ENCODE measurements at regions not wholly inside any gene's neighbourhood (a gene's known extent, or its start where the extent isn't known, plus 50 kb on each side); places are given as distances from the start of the nearest gene placed in this dataset.

GRCh38 chr1:106961646-106962045 is 94.8 kb upstream of the PRMT6 start:
- Histone ChIP-seq H3K27ac (ENCODE audit: low read depth, low read length, severe bottlenecking) (no peak overlapping the region), H3K4me1 (ENCODE audit: control insufficient read depth, insufficient read depth, low read length, poor library complexity, severe bottlenecking) (no peaks in the 10 kb centered on the region), H3K9me3 (ENCODE audit: control insufficient read depth, low read length) (no peaks in the 10 kb centered on the region), H3K36me3 (ENCODE audit: control insufficient read depth, insufficient read depth, low read length) (no peaks in the 10 kb centered on the region), H3K4me3 (ENCODE audit: extremely low read depth, insufficient read depth, low read length, poor library complexity, severe bottlenecking) (no peak overlapping the region)

- no peak overlapping the region for H3K4me3 ChIP-seq (ENCODE audit: extremely low read depth, insufficient read depth, low read length, poor library complexity, severe bottlenecking)
- no peaks in the 10 kb centered on the region for H3K9me3 ChIP-seq (ENCODE audit: control insufficient read depth, low read length)
- no CpG with 5 or more reads among the region's 3 CpGs for WGBS, 2 experiments (ENCODE audit: insufficient coverage in 2 of 2)
Measured at GRCh38 chr1:106962591-106962990, 93.9 kb upstream of the PRMT6 start.

GRCh38 chr1:106964495-106964894 is 92.0 kb upstream of the PRMT6 start:
- H3K4me3 ChIP-seq (ENCODE audit: extremely low read depth, insufficient read depth, low read length, poor library complexity, severe bottlenecking), result no peak overlapping the region
- H3K9me3 ChIP-seq (ENCODE audit: control insufficient read depth, low read length), result no peaks in the 10 kb centered on the region
- H3K27ac ChIP-seq (ENCODE audit: low read depth, low read length, severe bottlenecking), result no peak overlapping the region
- no peaks in the 10 kb centered on the region for H3K36me3 ChIP-seq (ENCODE audit: control insufficient read depth, insufficient read depth, low read length)
- WGBS, 2 experiments (ENCODE audit: insufficient coverage in 2 of 2), result 77 to 94% methylated on average over 1 to 4 of the region's 4 CpGs
- no peaks in the 10 kb centered on the region for H3K4me1 ChIP-seq (ENCODE audit: control insufficient read depth, insufficient read depth, low read length, poor library complexity, severe bottlenecking)

More at GRCh38 chr1:106962591-106962990, 93.9 kb upstream of the PRMT6 start:
- Histone ChIP-seq H3K36me3 (ENCODE audit: control insufficient read depth, insufficient read depth, low read length) (no peaks in the 10 kb centered on the region), H3K27ac (ENCODE audit: low read depth, low read length, severe bottlenecking) (no peak overlapping the region), H3K4me1 (ENCODE audit: control insufficient read depth, insufficient read depth, low read length, poor library complexity, severe bottlenecking) (no peaks in the 10 kb centered on the region)

- no peak overlapping the region for H3K4me3 ChIP-seq (ENCODE audit: extremely low read depth, insufficient read depth, low read length, poor library complexity, severe bottlenecking)
- H3K9me3 ChIP-seq (ENCODE audit: control insufficient read depth, low read length), result no peaks in the 10 kb centered on the region
- no peak overlapping the region for H3K27ac ChIP-seq (ENCODE audit: low read depth, low read length, severe bottlenecking)
- H3K36me3 ChIP-seq (ENCODE audit: control insufficient read depth, insufficient read depth, low read length), result no peaks in the 10 kb centered on the region
- 63% methylated on average over 1 of the region's 2 CpGs; no CpG with 5 or more reads in 1 of the 2 experiments for WGBS, 2 experiments (ENCODE audit: insufficient coverage in 2 of 2)
- no peaks in the 10 kb centered on the region for H3K4me1 ChIP-seq (ENCODE audit: control insufficient read depth, insufficient read depth, low read length, poor library complexity, severe bottlenecking)
Measured at GRCh38 chr1:106968644-106969043, 87.8 kb upstream of the PRMT6 start.

- Histone ChIP-seq H3K9me3 (ENCODE audit: control insufficient read depth, low read length) (no peaks in the 10 kb centered on the region), H3K36me3 (ENCODE audit: control insufficient read depth, insufficient read depth, low read length) (no peaks in the 10 kb centered on the region), H3K27ac (ENCODE audit: low read depth, low read length, severe bottlenecking) (no peak overlapping the region), H3K4me3 (ENCODE audit: extremely low read depth, insufficient read depth, low read length, poor library complexity, severe bottlenecking) (no peak overlapping the region), H3K4me1 (ENCODE audit: control insufficient read depth, insufficient read depth, low read length, poor library complexity, severe bottlenecking) (no peaks in the 10 kb centered on the region)
Measured at GRCh38 chr1:106969731-106970130, 86.7 kb upstream of the PRMT6 start.

- Histone ChIP-seq H3K4me1 (ENCODE audit: control insufficient read depth, insufficient read depth, low read length, poor library complexity, severe bottlenecking) (no peaks in the 10 kb centered on the region), H3K4me3 (ENCODE audit: extremely low read depth, insufficient read depth, low read length, poor library complexity, severe bottlenecking) (no peak overlapping the region), H3K9me3 (ENCODE audit: control insufficient read depth, low read length) (no peaks in the 10 kb centered on the region), H3K27ac (ENCODE audit: low read depth, low read length, severe bottlenecking) (no peak overlapping the region), H3K36me3 (ENCODE audit: control insufficient read depth, insufficient read depth, low read length) (no peaks in the 10 kb centered on the region)
- WGBS, 2 experiments (ENCODE audit: insufficient coverage in 2 of 2), result 84 to 89% methylated on average over 2 of the region's 2 CpGs
Measured at GRCh38 chr1:106972074-106972473, 84.4 kb upstream of the PRMT6 start.

GRCh38 chr1:106975944-106976343 is 80.5 kb upstream of the PRMT6 start:
- 50 to 83% methylated on average over 1 of the region's 2 CpGs for WGBS, 2 experiments (ENCODE audit: insufficient coverage in 2 of 2)
- H3K4me1 ChIP-seq (ENCODE audit: control insufficient read depth, insufficient read depth, low read length, poor library complexity, severe bottlenecking), result no peaks in the 10 kb centered on the region

GRCh38 chr1:106978477-106979322 is 77.8 kb upstream of the PRMT6 start:
- Histone ChIP-seq H3K9me3 (ENCODE audit: control insufficient read depth, low read length) (no peaks in the 10 kb centered on the region), H3K27ac (ENCODE audit: low read depth, low read length, severe bottlenecking) (no peak overlapping the region), H3K4me1 (ENCODE audit: control insufficient read depth, insufficient read depth, low read length, poor library complexity, severe bottlenecking) (no peaks in the 10 kb centered on the region), H3K36me3 (ENCODE audit: control insufficient read depth, insufficient read depth, low read length) (no peaks in the 10 kb centered on the region), H3K4me3 (ENCODE audit: extremely low read depth, insufficient read depth, low read length, poor library complexity, severe bottlenecking) (no peak overlapping the region)
- no CpG with 5 or more reads among the region's 3 CpGs for WGBS, 2 experiments (ENCODE audit: insufficient coverage in 2 of 2)

More at GRCh38 chr1:106975944-106976343, 80.5 kb upstream of the PRMT6 start:
- H3K9me3 ChIP-seq (ENCODE audit: control insufficient read depth, low read length), result no peaks in the 10 kb centered on the region
- H3K27ac ChIP-seq (ENCODE audit: low read depth, low read length, severe bottlenecking), result no peak overlapping the region
- H3K4me3 ChIP-seq (ENCODE audit: extremely low read depth, insufficient read depth, low read length, poor library complexity, severe bottlenecking), result no peak overlapping the region
- H3K36me3 ChIP-seq (ENCODE audit: control insufficient read depth, insufficient read depth, low read length), result no peaks in the 10 kb centered on the region

GRCh38 chr1:106979371-106979770 is 77.1 kb upstream of the PRMT6 start:
- H3K4me3 ChIP-seq (ENCODE audit: extremely low read depth, insufficient read depth, low read length, poor library complexity, severe bottlenecking), result no peak overlapping the region
- no peaks in the 10 kb centered on the region for H3K9me3 ChIP-seq (ENCODE audit: control insufficient read depth, low read length)
- no peaks in the 10 kb centered on the region for H3K36me3 ChIP-seq (ENCODE audit: control insufficient read depth, insufficient read depth, low read length)
- WGBS, 2 experiments (ENCODE audit: insufficient coverage in 2 of 2), result no CpG with 5 or more reads among the region's 2 CpGs
- no peaks in the 10 kb centered on the region for H3K4me1 ChIP-seq (ENCODE audit: control insufficient read depth, insufficient read depth, low read length, poor library complexity, severe bottlenecking)
- H3K27ac ChIP-seq (ENCODE audit: low read depth, low read length, severe bottlenecking), result no peak overlapping the region

- H3K36me3 ChIP-seq (ENCODE audit: control insufficient read depth, insufficient read depth, low read length), result no peaks in the 10 kb centered on the region
- 80% methylated on average over 1 of the region's 3 CpGs; no CpG with 5 or more reads in 1 of the 2 experiments for WGBS, 2 experiments (ENCODE audit: insufficient coverage in 2 of 2)
- H3K4me3 ChIP-seq (ENCODE audit: extremely low read depth, insufficient read depth, low read length, poor library complexity, severe bottlenecking), result no peak overlapping the region
- no peaks in the 10 kb centered on the region for H3K9me3 ChIP-seq (ENCODE audit: control insufficient read depth, low read length)
- no peak overlapping the region for H3K27ac ChIP-seq (ENCODE audit: low read depth, low read length, severe bottlenecking)
- H3K4me1 ChIP-seq (ENCODE audit: control insufficient read depth, insufficient read depth, low read length, poor library complexity, severe bottlenecking), result no peaks in the 10 kb centered on the region
Measured at GRCh38 chr1:106980121-106980520, 76.4 kb upstream of the PRMT6 start.

GRCh38 chr1:106984801-106985200 is 71.7 kb upstream of the PRMT6 start:
- no peaks in the 10 kb centered on the region for H3K4me1 ChIP-seq (ENCODE audit: control insufficient read depth, insufficient read depth, low read length, poor library complexity, severe bottlenecking)
- no peaks in the 10 kb centered on the region for H3K9me3 ChIP-seq (ENCODE audit: control insufficient read depth, low read length)
- no peaks in the 10 kb centered on the region for H3K36me3 ChIP-seq (ENCODE audit: control insufficient read depth, insufficient read depth, low read length)
- H3K27ac ChIP-seq (ENCODE audit: low read depth, low read length, severe bottlenecking), result no peak overlapping the region
- H3K4me3 ChIP-seq (ENCODE audit: extremely low read depth, insufficient read depth, low read length, poor library complexity, severe bottlenecking), result no peak overlapping the region
